GM19238 (cell line): ENCODE measurements at regions not wholly inside any gene's neighbourhood (a gene's known extent, or its start where the extent isn't known, plus 50 kb on each side); places are given as distances from the start of the nearest gene placed in this dataset.
"Not testable (repeated sequence)": the region's sequence is repeated elsewhere in the genome, so short reads cannot be mapped to it uniquely, and the experiment has no call there.

Experiments used
- DNase-seq: peaks from one replicate; pipeline ENCODE4 v3.0.0; 2011; ENCODE audit warnings: low spot score; ENCODE audit not compliant: insufficient read length

- no peak for DNase-seq
Observed at GRCh38 chr2:172285010-172285621, 142.3 kb upstream of the ITGA6 start.

- DNase-seq = no peak
Observed at GRCh38 chr2:172285760-172286159, 141.6 kb upstream of the ITGA6 start.

DNA sequence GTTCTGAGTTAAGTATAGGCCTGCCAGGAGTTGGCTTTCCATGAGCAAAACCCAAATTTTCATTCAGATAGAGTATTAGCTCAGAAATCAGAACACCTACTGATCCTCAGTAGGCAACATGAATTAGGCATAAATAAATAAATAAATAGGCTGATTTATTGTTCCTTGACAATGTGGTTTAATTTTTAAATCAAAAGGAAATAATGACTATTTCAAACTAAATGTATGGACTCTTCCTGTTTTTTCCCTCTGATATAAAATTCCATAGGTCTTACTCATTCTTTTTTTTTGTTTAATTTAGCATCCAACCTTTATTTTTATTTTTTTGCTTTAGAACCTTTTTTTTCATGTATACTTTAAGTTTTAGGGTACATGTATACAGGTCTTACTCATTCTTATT is 140.2 kb upstream of the ITGA6 start:
- no peak for DNase-seq

GRCh38 chr2:172287605-172288315 is 139.6 kb upstream of the ITGA6 start:
- no peak for DNase-seq

GRCh38 chr2:172288603-172289002 is 138.8 kb upstream of the ITGA6 start:
- no peak for DNase-seq

GRCh38 chr2:172293952-172294351 is 133.4 kb upstream of the ITGA6 start:
- DNase-seq = no peak

- DNase-seq = no peak
Observed at GRCh38 chr2:172294983-172295382, 132.4 kb upstream of the ITGA6 start.

GRCh38 chr2:172295677-172296076 is 131.7 kb upstream of the ITGA6 start:
- DNase-seq = no peak

DNA sequence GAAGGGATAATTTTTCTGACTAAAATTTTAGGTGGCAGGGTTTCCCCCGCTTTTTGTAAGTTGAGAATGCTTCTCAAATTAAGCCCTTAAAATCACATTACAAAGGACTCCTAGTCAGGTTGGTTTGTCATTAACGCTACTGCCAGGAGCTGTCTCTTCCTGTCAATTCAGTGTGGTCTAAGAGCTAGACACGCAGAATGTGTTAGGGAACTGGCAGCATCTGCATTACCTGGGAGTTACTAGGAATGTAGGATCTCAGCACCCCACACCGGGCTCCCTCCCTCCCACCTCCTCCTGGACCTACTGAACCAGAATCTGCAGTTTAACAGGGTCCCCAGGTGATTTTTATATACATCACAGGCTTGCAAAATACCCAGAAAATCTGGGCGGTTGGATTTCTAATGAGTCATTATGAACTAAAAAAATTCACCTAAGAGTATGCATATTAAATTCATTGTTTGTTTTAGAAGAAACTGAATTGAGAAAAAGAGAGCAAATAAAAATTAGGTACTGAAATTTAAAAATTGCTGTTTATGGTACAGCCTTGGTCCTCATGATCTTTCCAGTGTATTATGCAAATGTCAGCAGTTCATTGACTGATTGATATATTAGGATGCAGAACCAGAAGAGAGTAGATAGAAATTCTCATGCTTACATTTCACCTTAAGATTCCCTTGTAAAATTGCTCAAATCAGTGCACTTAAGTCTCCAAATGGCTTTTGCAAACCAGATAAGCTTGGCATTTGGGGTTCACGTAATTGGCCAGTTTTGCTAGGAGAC is 130.9 kb upstream of the ITGA6 start:
- DNase-seq = no peak

GRCh38 chr2:172297531-172297930 is 129.9 kb upstream of the ITGA6 start:
- no peak for DNase-seq

- DNase-seq = no peak
Observed at GRCh38 chr2:172297950-172298349, 129.4 kb upstream of the ITGA6 start.

DNA sequence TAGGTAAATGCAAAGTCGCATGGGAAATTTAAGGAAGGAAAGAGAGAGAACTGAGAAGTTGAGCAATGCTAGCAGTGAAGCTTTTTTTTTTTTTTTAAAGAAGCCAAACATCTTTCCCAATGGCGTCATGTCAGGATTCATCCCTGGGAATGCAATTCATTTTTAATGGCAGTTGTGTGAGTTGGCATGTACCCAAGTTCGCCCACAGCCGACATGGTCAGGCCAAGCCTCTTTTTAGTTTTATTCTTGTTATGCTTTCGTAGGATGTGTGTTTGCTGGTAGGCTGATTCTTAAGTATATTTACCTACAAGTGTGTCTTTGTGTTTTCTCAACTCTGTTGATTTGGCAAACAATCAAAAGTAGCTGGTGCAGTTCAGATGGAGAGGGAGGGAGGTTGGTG is 127.6 kb upstream of the ITGA6 start:
- no peak for DNase-seq

DNA sequence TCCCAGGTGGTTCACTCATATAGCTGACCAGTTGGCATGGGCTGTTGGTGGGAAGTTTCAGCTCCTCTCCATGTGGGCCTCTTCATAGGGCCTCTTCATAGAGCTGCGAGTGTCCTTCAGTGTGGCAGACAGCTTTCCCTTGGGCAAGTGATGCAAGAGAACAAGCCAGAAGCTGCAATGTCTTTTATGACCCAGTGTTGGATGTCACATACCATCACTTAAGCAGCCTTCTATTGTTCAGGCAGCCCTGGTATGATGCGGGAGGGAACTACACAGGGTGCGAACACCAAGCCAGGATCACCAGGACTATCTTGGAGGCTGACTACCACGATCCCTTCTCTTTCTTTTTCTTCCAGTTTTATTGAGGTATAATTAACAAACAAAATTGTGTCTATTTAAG is 126.5 kb upstream of the ITGA6 start:
- no peak for DNase-seq

DNA sequence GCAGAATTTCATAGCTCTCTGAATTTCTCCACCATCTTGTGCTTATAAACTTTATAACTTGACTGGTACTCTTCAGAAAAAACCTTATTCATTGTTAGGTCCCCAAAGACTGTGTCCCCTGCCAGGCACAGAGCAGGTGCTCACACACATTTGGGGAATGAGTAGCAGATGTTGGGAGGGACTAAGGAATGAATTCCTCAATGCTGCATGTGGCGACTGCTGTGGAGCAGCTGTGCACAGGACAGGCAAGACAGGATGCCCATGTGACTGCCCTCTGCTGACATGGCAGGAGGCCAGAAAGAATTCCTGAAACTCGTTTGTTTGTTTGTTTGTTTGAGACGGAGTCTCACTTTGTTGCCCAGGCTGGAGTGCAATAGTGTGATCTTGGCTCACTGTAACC is 122.3 kb upstream of the ITGA6 start:
- no peak for DNase-seq

- no peak for DNase-seq
Observed at GRCh38 chr2:172307800-172308199, 119.6 kb upstream of the ITGA6 start.

GRCh38 chr2:172308253-172308935 is 119.0 kb upstream of the ITGA6 start:
- no peak for DNase-seq

GRCh38 chr2:172311921-172312345 is 115.5 kb upstream of the ITGA6 start:
- DNase-seq = no peak

GRCh38 chr2:172313715-172314341 is 113.6 kb upstream of the ITGA6 start:
- no peak for DNase-seq

GRCh38 chr2:172315070-172315469 is 112.3 kb upstream of the ITGA6 start:
- not testable (repeated sequence) for DNase-seq

GRCh38 chr2:172322049-172322448 is 105.3 kb upstream of the ITGA6 start:
- no peak for DNase-seq

DNA sequence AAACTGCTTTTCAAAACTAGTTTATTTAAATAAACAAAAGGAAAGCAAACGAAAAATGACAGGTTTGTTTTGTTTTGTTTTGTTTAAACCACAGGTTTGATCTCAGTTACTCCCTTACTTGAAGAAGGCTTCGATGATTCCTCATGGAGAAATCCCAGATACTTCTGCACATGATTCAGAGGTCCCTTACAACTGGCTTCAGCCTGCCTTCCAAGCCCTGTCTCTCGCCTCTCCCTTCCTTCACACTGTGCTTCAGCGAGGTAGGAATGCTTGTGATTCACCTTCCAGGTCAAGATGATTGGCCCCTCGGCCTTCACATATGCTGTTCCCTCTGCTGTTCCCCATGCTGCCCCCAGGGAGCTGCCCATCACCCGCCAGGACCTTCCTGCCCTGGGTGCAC is 104.1 kb upstream of the ITGA6 start:
- no peak for DNase-seq
